ENCODE measurements at regions not wholly inside any gene's neighbourhood (a gene's known extent, or its start where the extent isn't known, plus 50 kb on each side); places are given as distances from the start of the nearest gene placed in this dataset.

DNA sequence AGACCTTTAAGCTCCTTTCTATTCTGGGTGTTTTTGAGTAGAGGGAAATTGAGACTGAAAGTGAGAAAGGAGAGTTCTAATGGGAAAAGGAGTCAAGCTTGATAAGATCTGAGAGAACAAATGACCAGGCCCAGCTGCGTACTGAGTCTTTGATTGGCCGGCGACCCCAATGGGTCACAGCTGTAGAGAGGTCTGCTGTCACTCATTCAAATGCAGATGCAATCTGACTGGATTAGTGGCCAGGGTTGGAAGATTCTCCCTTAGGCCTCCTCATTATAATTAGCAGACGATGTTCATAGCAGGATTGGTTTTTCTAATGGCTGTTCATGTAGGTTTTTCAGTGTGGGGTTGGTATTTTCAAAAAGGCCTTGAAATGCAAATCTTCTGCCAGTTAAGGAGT, 127.2 kb upstream of the SLC25A13 start:
- no peaks in the 10 kb centered on the region for H3K9me3 ChIP-seq (ENCODE audit: low read depth)
- no peaks in the 10 kb centered on the region for H4K20me1 ChIP-seq (ENCODE audit: insufficient read depth, poor library complexity, severe bottlenecking)
- DNase-seq (ENCODE audit: low spot score), result no peak
- no peak overlapping the region for H3K27ac ChIP-seq
- no peak overlapping the region for H3K4me2 ChIP-seq
- H3K4me1 ChIP-seq (ENCODE audit: insufficient read depth), result no peaks in the 10 kb centered on the region
- 68% methylated on average over 4 of the region's 4 CpGs for WGBS (ENCODE audit: low lambda C conversion rate, missing lambda C conversion rate)
- no peaks in the 10 kb centered on the region for H3K79me2 ChIP-seq
- peaks cover 8% of the 10 kb centered on the region for H3K27me3 ChIP-seq
- H3K36me3 ChIP-seq (replicated peaks; ENCODE audit: insufficient read depth, low read depth), result no peaks in the 10 kb centered on the region
- H3K9me2 ChIP-seq (replicated peaks; ENCODE audit: insufficient read depth), result no peaks in the 10 kb centered on the region
- no peak for TF ChIP-seq EZH2phosphoT487 (IDR thresholded peaks at IDR 0.05; ENCODE audit: low read depth, severe bottlenecking, unreplicated experiment)
- TF ChIP-seq EZH2 (IDR thresholded peaks at IDR 0.05; ENCODE audit: borderline replicate concordance), result no peak
- no peak for TF ChIP-seq CTCF (IDR thresholded peaks at IDR 0.05; ENCODE audit: poor library complexity)
- no peak overlapping the region for H3K4me3 ChIP-seq
- H2AFZ ChIP-seq, result no peak overlapping the region

- H3K27me3 ChIP-seq, result peaks cover 8% of the 10 kb centered on the region
Measured at GRCh38 chr7:96447109-96447645, 125.3 kb upstream of the SLC25A13 start.

GRCh38 chr7:96441436-96442084, 119.7 kb upstream of the SLC25A13 start:
- Histone ChIP-seq H3K9me2 (replicated peaks; ENCODE audit: insufficient read depth) (no peaks in the 10 kb centered on the region), H3K4me3 (no peak overlapping the region), H3K4me1 (ENCODE audit: insufficient read depth) (no peaks in the 10 kb centered on the region), H3K27me3 (peaks cover 3% of the 10 kb centered on the region), H2AFZ (no peak overlapping the region), H3K4me2 (no peak overlapping the region), H3K79me2 (no peaks in the 10 kb centered on the region), H4K20me1 (ENCODE audit: insufficient read depth, poor library complexity, severe bottlenecking) (no peaks in the 10 kb centered on the region), H3K9me3 (ENCODE audit: low read depth) (no peaks in the 10 kb centered on the region), H3K36me3 (replicated peaks; ENCODE audit: insufficient read depth, low read depth) (no peaks in the 10 kb centered on the region), H3K27ac (no peak overlapping the region)
- TF ChIP-seq EZH2 (IDR thresholded peaks at IDR 0.05; ENCODE audit: borderline replicate concordance), result no peak
- no peak for TF ChIP-seq EZH2phosphoT487 (IDR thresholded peaks at IDR 0.05; ENCODE audit: low read depth, severe bottlenecking, unreplicated experiment)
- TF ChIP-seq CTCF (IDR thresholded peaks at IDR 0.05; ENCODE audit: poor library complexity), result no peak
- 85% methylated on average over 5 of the region's 5 CpGs for WGBS (ENCODE audit: low lambda C conversion rate, missing lambda C conversion rate)
- no peak for DNase-seq (ENCODE audit: low spot score)

More at GRCh38 chr7:96447109-96447645, 125.3 kb upstream of the SLC25A13 start:
- 67% methylated on average over 5 of the region's 5 CpGs for WGBS (ENCODE audit: low lambda C conversion rate, missing lambda C conversion rate)
- Histone ChIP-seq H3K4me1 (ENCODE audit: insufficient read depth) (no peaks in the 10 kb centered on the region), H3K36me3 (replicated peaks; ENCODE audit: insufficient read depth, low read depth) (no peaks in the 10 kb centered on the region), H3K9me2 (replicated peaks; ENCODE audit: insufficient read depth) (no peaks in the 10 kb centered on the region), H3K4me2 (no peak overlapping the region), H3K4me3 (no peak overlapping the region), H3K79me2 (no peaks in the 10 kb centered on the region), H3K27ac (no peak overlapping the region), H3K9me3 (ENCODE audit: low read depth) (no peaks in the 10 kb centered on the region), H2AFZ (no peak overlapping the region), H4K20me1 (ENCODE audit: insufficient read depth, poor library complexity, severe bottlenecking) (no peaks in the 10 kb centered on the region)
- TF ChIP-seq EZH2 (IDR thresholded peaks at IDR 0.05; ENCODE audit: borderline replicate concordance) (no peak), CTCF (IDR thresholded peaks at IDR 0.05; ENCODE audit: poor library complexity) (no peak), EZH2phosphoT487 (IDR thresholded peaks at IDR 0.05; ENCODE audit: low read depth, severe bottlenecking, unreplicated experiment) (no peak)
- no peak for DNase-seq (ENCODE audit: low spot score)
